GM19372 (cell line): ENCODE measurements at regions not wholly inside any gene's neighbourhood (a gene's known extent, or its start where the extent isn't known, plus 50 kb on each side); places are given as distances from the start of the nearest gene placed in this dataset.

Experiments
- ATAC-seq: cut with Tn5 transposase; IDR thresholded peaks from one replicate; pipeline ENCODE4 v1.9.1; 2021; ENCODE audit warnings: mild to moderate bottlenecking, low read depth, moderate library complexity; ENCODE audit not compliant: unreplicated experiment

- no peak for ATAC-seq
Measured at GRCh38 chr5:56366986-56367385, 133.9 kb upstream of the ANKRD55 start.

- ATAC-seq: no peak
Measured at GRCh38 chr5:56361398-56361797, 128.3 kb upstream of the ANKRD55 start.

DNA sequence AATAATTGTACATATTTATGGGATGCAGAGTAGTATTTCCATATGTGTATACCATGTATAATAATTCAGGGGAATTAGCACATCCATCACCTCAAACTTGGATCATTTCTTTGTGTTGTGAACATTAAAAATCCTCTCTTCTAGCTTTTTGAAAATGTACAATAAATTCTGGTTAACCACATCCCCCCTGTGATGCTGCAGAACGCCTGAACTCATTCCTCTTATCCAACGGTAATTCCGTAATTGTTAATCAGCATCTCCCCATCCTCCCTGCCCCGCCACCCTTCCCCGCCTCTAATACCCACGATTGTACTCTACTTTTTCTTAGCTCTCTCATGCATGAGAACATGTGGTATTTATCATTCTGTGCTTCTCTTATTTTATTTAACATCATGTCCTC, 127.7 kb upstream of the ANKRD55 start:
- no peak for ATAC-seq

- no peak for ATAC-seq
Measured at GRCh38 chr5:56359809-56360685, 126.9 kb upstream of the ANKRD55 start.

DNA sequence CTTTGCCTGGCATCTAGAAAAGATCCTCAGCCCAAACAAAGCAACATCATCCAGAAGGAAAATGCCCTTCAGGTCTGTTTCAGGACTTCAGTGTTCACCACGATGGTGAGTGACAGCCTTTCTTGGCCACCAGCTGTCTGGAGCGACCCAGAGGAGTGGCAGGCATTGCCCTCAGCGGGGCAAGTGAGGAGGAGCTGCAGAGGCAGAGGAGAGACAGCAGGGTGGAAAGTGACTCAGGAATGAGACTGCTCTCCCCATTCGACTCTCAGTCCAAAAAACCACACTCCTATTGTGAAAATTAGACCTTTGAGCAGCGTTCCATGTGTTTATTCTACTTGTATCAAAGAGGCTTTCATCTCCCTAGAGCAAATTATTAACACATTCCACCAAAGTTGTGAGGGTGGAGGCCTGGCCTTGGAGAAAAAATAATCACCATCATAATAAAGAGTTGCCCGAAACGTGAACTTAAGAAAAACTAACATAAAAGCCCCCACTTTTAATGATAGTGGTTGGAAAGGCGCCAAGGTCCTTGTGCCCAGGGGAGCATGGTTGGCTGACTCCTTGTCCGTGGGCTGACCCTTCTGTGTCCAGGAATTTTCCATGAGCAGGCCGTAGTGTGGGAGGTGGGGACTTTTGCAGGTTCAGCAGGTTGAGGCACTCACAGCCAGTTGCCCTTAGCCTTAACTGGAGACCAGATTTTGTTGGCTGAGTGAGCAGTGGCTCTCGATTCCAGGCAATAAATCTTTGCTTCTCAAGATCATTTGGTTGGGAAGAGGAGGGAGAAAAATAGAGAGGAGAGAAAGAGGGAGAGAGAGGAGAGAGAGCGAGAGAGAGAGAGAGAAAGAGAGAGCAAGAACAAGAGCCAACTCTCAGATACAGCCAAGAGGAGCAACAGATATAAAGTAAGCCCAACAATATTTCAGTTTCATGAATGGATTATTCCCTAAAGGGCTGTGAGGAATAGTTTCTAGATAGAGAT, 125.9 kb upstream of the ANKRD55 start:
- no peak for ATAC-seq

DNA sequence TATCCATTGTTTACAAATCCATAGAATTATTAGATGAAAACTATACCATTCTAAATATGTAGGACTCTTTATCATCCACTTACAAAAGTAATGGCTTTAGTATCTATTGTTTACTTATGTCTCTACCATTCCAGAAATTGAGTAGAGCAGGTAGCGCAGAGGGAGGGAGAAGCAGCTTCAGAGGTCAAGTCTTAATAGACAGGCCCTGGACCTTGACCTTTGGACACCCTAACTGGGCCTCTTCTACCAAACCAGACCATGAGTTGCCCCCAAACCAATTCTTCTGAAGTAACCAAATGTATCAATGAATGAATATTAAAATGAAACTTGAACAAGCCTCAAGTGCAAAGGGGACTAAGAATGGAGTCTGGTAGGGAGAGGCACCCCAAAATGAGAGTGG, 124.9 kb upstream of the ANKRD55 start:
- no peak for ATAC-seq

GRCh38 chr5:56357426-56357825, 124.3 kb upstream of the ANKRD55 start:
- no peak for ATAC-seq

DNA sequence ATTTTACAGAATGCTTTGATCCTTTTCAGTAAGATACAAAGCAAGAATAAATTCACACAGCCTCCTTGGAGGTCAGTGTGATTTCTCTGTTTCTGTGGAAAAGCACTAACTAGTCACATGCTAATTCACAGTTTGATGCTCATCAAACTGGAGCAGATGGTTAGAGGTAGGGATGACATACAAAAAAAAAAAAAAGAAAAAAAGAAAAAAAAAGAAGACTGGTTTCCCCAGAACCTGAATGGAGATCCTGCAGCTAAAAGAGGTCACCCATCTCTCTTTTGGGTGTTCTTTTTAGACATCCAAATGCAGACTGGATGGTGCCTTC, 123.7 kb upstream of the ANKRD55 start:
- no peak for ATAC-seq

- no peak for ATAC-seq
Measured at GRCh38 chr5:56356121-56356835, 123.1 kb upstream of the ANKRD55 start.

DNA sequence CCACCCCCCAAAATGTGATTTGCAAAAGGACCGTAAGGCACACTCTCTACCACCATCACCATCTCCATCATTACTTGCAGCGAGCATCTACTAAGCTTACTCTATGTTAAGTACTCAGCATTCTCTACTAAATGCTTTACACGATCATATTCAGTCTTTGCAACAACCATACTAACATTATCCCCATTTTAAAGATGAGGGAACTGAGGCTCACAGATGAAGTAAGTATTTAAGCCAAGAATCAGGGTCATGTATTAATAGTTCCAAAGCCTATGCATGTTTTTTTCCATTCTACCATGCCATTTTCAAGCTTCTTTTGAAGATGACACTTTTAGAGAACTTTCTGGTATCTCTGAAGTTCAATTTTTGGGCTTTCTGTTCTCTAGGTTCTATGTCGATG, 121.7 kb upstream of the ANKRD55 start:
- ATAC-seq: no peak

GRCh38 chr5:56352808-56353590, 119.9 kb upstream of the ANKRD55 start:
- no peak for ATAC-seq

GRCh38 chr5:56350597-56351170, 117.6 kb upstream of the ANKRD55 start:
- no peak for ATAC-seq

- no peak for ATAC-seq
Measured at GRCh38 chr5:56350011-56350596, 117.0 kb upstream of the ANKRD55 start.

GRCh38 chr5:56349461-56349860, 116.3 kb upstream of the ANKRD55 start:
- ATAC-seq: no peak

DNA sequence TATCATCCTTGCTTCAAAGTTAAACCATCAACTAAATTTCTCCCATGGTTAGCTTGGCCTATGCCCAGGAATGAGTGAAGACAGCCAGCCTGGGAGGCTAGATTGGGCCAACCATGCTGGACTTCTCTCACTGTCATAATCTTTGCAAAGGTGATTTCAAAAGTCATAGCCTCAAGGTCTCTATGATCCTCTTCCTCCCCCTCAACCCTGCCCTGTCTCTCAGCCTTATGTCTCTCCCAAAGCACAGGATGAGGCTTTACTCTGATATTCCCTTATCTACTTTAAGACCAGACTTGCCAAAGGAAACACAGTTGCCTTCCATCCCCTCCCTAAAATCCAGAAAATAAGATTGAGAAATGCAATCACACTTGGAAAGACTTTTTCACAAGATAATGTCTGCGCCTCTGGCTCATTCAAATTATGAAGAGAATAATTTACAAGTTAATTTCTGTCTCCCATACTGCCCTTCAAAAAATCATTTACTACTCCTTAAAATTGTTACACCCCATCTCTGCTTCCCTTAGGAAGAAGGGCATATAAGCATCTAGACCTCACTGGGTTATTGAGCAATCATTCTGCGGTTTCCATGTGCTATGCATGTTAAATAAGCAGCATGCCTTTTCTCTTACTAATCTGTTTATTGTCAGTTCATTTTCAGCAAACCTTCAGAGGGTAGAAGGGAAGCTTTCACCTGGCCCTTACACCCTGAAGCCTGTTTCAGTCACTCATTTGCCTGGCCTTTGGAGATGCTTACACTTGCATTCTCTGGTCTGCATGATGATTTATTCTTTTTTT, 113.8 kb upstream of the ANKRD55 start:
- no peak for ATAC-seq

DNA sequence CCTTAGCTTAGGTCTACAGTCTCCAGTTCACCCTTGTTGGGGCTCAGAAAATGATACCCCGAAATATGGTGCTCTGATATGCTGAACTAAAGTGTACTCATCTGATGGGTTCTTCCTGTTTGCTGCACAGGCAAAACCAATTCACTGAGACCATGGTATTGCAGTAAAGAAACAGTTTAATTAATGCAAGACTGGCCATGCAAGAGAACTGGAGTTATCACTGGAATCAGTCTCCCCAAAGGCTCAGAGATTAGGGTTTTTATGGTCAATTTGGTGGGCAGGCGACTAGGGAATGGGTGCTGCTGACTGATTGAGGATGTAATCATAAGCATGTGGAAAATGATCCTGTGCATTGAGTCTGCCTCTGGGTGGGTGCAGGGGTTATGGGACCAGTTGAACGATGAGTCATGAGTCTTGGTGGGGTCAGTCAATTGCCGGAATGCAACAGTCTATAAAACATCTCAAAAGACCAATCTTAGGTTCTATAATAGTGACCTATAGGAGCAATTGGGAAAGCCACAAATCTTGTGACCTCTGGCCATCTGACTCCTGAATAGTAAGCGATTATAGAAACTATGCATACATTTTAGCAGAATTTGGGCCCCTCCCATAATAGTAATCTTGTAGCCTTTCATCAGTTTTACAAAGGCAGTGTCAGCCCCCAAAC, 113.0 kb upstream of the ANKRD55 start:
- ATAC-seq: no peak

- ATAC-seq: no peak
Measured at GRCh38 chr5:56345352-56345751, 112.2 kb upstream of the ANKRD55 start.

DNA sequence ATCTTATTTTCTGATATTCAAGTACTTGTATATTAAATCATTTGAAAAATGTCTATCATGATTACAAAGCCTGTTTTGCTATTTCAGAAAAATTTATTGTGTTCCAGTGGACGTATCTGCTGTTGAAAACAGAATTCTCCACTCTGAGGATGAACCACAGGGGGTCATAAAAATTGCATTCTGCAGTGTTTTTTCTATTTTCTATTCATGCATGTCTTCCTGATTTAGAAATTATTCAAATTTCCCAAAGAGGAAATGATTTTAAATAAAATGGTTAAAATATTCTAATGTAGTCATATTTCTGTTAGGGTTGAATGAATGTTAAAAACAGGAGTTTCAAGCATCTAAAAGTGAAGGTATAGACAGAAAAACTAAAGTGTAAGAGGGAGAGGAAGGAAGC, 111.5 kb upstream of the ANKRD55 start:
- no peak for ATAC-seq
